GM21390 (cell line): ENCODE measurements at regions not wholly inside any gene's neighbourhood (a gene's known extent, or its start where the extent isn't known, plus 50 kb on each side); places are given as distances from the start of the nearest gene placed in this dataset.
"Not testable (repeated sequence)": the region's sequence is repeated elsewhere in the genome, so short reads cannot be mapped to it uniquely, and the experiment has no call there.

Experiments
- ATAC-seq: cut with Tn5 transposase; IDR thresholded peaks from one replicate; pipeline ENCODE4 v1.9.1; 2021; ENCODE audit not compliant: unreplicated experiment

GRCh38 chr19:29154163-29154562 lies 58.8 kb downstream of the UQCRFS1 start:
- ATAC-seq: no peak

GRCh38 chr19:29145756-29146155 lies 67.2 kb downstream of the UQCRFS1 start:
- no peak for ATAC-seq

- no peak for ATAC-seq
Measured at GRCh38 chr19:29143183-29143582, 69.8 kb downstream of the UQCRFS1 start.

GRCh38 chr19:29139227-29139626 lies 73.7 kb downstream of the UQCRFS1 start:
- ATAC-seq: no peak

- ATAC-seq: not testable (repeated sequence)
Measured at GRCh38 chr19:29138206-29138605, 74.7 kb downstream of the UQCRFS1 start.

GRCh38 chr19:29131456-29131855 lies 81.5 kb downstream of the UQCRFS1 start:
- ATAC-seq: no peak

- no peak for ATAC-seq
Measured at GRCh38 chr19:29129148-29129547, 83.8 kb downstream of the UQCRFS1 start.

GRCh38 chr19:29128203-29128602 lies 84.7 kb downstream of the UQCRFS1 start:
- no peak for ATAC-seq

GRCh38 chr19:29122185-29122584 lies 90.8 kb downstream of the UQCRFS1 start:
- ATAC-seq: no peak

- no peak for ATAC-seq
Measured at GRCh38 chr19:29121684-29122083, 91.3 kb downstream of the UQCRFS1 start.

GRCh38 chr19:29120466-29120865 lies 92.5 kb downstream of the UQCRFS1 start:
- ATAC-seq: no peak

- ATAC-seq: no peak
Measured at GRCh38 chr19:29119590-29119989, 93.4 kb downstream of the UQCRFS1 start.

- ATAC-seq: no peak
Measured at GRCh38 chr19:29118389-29118788, 94.6 kb downstream of the UQCRFS1 start.

- ATAC-seq: no peak
Measured at GRCh38 chr19:29117926-29118325, 95.0 kb downstream of the UQCRFS1 start.

GRCh38 chr19:29115181-29115580 lies 97.8 kb downstream of the UQCRFS1 start:
- ATAC-seq: no peak

- ATAC-seq: no peak
Measured at GRCh38 chr19:29113838-29114237, 99.1 kb downstream of the UQCRFS1 start.

- ATAC-seq: no peak
Measured at GRCh38 chr19:29111576-29111975, 101.4 kb downstream of the UQCRFS1 start.

GRCh38 chr19:29107831-29108230 lies 105.1 kb downstream of the UQCRFS1 start:
- no peak for ATAC-seq

GRCh38 chr19:29106346-29106885 lies 106.5 kb downstream of the UQCRFS1 start:
- no peak for ATAC-seq

- ATAC-seq: no peak
Measured at GRCh38 chr19:29105629-29106292, 107.2 kb downstream of the UQCRFS1 start.

GRCh38 chr19:29104605-29105241 lies 108.2 kb downstream of the UQCRFS1 start:
- no peak for ATAC-seq

GRCh38 chr19:29098863-29099481 lies 114.0 kb downstream of the UQCRFS1 start:
- ATAC-seq: no peak
